ENCODE measurements at regions not wholly inside any gene's neighbourhood (a gene's known extent, or its start where the extent isn't known, plus 50 kb on each side); places are given as distances from the start of the nearest gene placed in this dataset.

GRCh38 chr9:109857336-109857735, 77.3 kb downstream of the PALM2AKAP2 start:
- TF ChIP-seq EZH2 (IDR thresholded peaks at IDR 0.05; ENCODE audit: borderline replicate concordance, low read depth, low read length, severe bottlenecking), result no peak
- TF ChIP-seq POLR2A (IDR thresholded peaks at IDR 0.05; ENCODE audit: low read depth, low read length), result no peak
- TF ChIP-seq FOS (IDR thresholded peaks at IDR 0.05; ENCODE audit: borderline replicate concordance, insufficient read depth, low read length), result no peak
- no peak for TF ChIP-seq GATA2 (IDR thresholded peaks at IDR 0.05; ENCODE audit: insufficient read depth, insufficient read length, low read depth, low read length)
- TF ChIP-seq POLR2AphosphoS5 (IDR thresholded peaks at IDR 0.05; ENCODE audit: insufficient read depth, low read depth, low read length), result no peak
- TF ChIP-seq JUN (IDR thresholded peaks at IDR 0.05; ENCODE audit: borderline replicate concordance, insufficient read depth, insufficient read length, low read depth), result no peak
- TF ChIP-seq MAX (IDR thresholded peaks at IDR 0.05; ENCODE audit: insufficient read depth, insufficient read length), result no peak
- TF ChIP-seq CTCF (IDR thresholded peaks at IDR 0.05; ENCODE audit: extremely low read depth in 1 of 2, insufficient read depth in 1 of 2, low read depth in 1 of 2, low read length in 2 of 2), result no peak
- TF ChIP-seq MYC (IDR thresholded peaks at IDR 0.05; ENCODE audit: low read depth, low read length), result no peak
- H3K4me1 ChIP-seq (ENCODE audit: control insufficient read depth, extremely low read depth, insufficient read depth, low read length), result no peaks in the 10 kb centered on the region
- FAIRE-seq (no peak), DNase-seq (ENCODE audit: low read depth, low spot score) (no peak)
- dilution Hi-C loops (cut with MboI; ENCODE audit: extremely low pct_ligation_motif_present, low sequenced_read_pairs) (no loop called here), intact Hi-C loops (cut with micrococcal nuclease) (no loop called here)
- no peak overlapping the region for H3K4me2 ChIP-seq (ENCODE audit: insufficient read depth, low read length)
- H3K4me3 ChIP-seq (replicated peaks in 1 of 3; ENCODE audit: insufficient read depth in 1 of 3, low read depth in 1 of 3, low read length in 3 of 3), result no peak overlapping the region
- no peaks in the 10 kb centered on the region for H3K9me3 ChIP-seq (replicated peaks; ENCODE audit: control insufficient read depth, insufficient read depth, low read length)
- H3K9me1 ChIP-seq (replicated peaks; ENCODE audit: control insufficient read depth, extremely low read depth, insufficient read depth, low read length), result no peaks in the 10 kb centered on the region
- no peaks in the 10 kb centered on the region for H3K79me2 ChIP-seq (ENCODE audit: control insufficient read depth, insufficient read depth, low read length)
- H3K27me3 ChIP-seq (ENCODE audit: control insufficient read depth in 2 of 2, insufficient read depth in 2 of 2, low read length in 2 of 2), result peaks cover 10 to 24% of the 10 kb centered on the region in 2 experiments
- BruUV-seq (replicated peaks), result no TSS peak
- ChIA-PET CTCF (no interaction called here), POLR2A (no interaction called here)
- no peak overlapping the region for H2AFZ ChIP-seq (ENCODE audit: low read depth, low read length)
- H3K9ac ChIP-seq (replicated peaks; ENCODE audit: extremely low read depth, insufficient read depth, low read length), result no peak overlapping the region
- no peaks in the 10 kb centered on the region for H3K36me3 ChIP-seq (ENCODE audit: control insufficient read depth in 2 of 2, extremely low read depth in 1 of 2, insufficient read depth in 2 of 2, low read length in 2 of 2)
- no peak overlapping the region for H3K27ac ChIP-seq (ENCODE audit: insufficient read depth, low read depth, low read length)
- H4K20me1 ChIP-seq (replicated peaks; ENCODE audit: control insufficient read depth, extremely low read depth, insufficient read depth, low read length), result no peaks in the 10 kb centered on the region

Measured in endothelial cell of umbilical vein (primary cell).